ENCODE measurements at regions not wholly inside any gene's neighbourhood (a gene's known extent, or its start where the extent isn't known, plus 50 kb on each side); places are given as distances from the start of the nearest gene placed in this dataset.
"Not testable (repeated sequence)": the region's sequence is repeated elsewhere in the genome, so short reads cannot be mapped to it uniquely, and the experiment has no call there.

DNA sequence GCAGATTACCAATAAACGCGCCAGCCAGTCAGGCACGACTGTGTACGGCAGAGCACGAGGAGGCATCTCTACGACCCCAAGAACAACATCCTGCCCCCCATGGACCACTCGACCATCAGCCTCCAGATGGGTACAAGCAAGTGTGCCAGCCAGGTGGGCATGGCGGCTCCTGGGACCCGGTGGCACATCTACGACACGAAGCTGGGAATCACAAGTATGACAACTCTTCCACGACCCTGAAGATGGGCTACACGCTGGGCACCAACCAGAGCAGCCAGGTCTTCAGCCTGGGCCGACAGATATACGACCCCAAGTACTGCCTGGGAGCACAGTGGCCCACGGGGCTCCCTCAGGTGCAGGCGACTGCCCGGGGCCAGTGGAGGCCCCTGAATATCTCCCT is 217.6 kb downstream of the POTED start:
- no peak overlapping the region for H3K27ac ChIP-seq
- DNase-seq (no peak), ATAC-seq (no peak)
- H3K9me3 ChIP-seq: no peaks in the 10 kb centered on the region
- H3K36me3 ChIP-seq: no peaks in the 10 kb centered on the region
- no peak overlapping the region for H3K4me3 ChIP-seq
- TF ChIP-seq CTCF (IDR thresholded peaks at IDR 0.05): no peak
- no peaks in the 10 kb centered on the region for H3K27me3 ChIP-seq
- H3K4me1 ChIP-seq: no peaks in the 10 kb centered on the region
- intact Hi-C loops (cut with DNase I): no loop called here

GRCh38 chr21:13826511-13826910 is 216.9 kb downstream of the POTED start:
- DNase-seq; H3K4me1 ChIP-seq; H3K4me3 ChIP-seq; ATAC-seq; H3K27ac ChIP-seq; intact Hi-C loops (cut with DNase I); H3K9me3 ChIP-seq; H3K36me3 ChIP-seq; H3K27me3 ChIP-seq: not testable (repeated sequence)

GRCh38 chr21:13825218-13825778 is 215.7 kb downstream of the POTED start:
- DNase-seq; H3K4me3 ChIP-seq; H3K36me3 ChIP-seq; intact Hi-C loops (cut with DNase I); H3K27me3 ChIP-seq; ATAC-seq; H3K27ac ChIP-seq; H3K4me1 ChIP-seq; H3K9me3 ChIP-seq: not testable (repeated sequence)

- H3K9me3 ChIP-seq; H3K27ac ChIP-seq; H3K4me3 ChIP-seq; H3K27me3 ChIP-seq; DNase-seq; intact Hi-C loops (cut with DNase I); H3K36me3 ChIP-seq; ATAC-seq; H3K4me1 ChIP-seq: not testable (repeated sequence)
Observed at GRCh38 chr21:13820286-13820685, 210.7 kb downstream of the POTED start.

DNA sequence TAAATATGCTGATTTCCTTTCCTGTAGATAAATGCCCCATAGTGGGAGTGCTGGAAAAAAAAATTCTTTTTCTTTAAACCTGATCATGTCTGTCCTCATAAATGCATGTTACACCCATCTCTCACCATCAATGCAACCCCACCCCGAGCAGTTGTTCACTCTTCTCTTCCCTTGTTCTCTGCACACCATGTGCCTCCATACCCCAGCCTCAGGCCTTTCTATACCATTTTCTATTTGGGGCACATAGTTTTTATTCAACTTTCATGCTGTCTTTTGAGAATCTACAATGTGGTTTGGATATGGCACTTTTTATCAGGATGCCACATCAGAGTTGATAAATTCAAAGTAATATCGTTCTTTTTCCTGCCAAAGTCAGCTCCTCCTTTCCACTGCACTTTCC is 202.6 kb downstream of the POTED start:
- H3K27ac ChIP-seq; H3K4me1 ChIP-seq; DNase-seq; H3K36me3 ChIP-seq; ATAC-seq; intact Hi-C loops (cut with DNase I); H3K4me3 ChIP-seq; H3K27me3 ChIP-seq; H3K9me3 ChIP-seq: not testable (repeated sequence)

- not testable (repeated sequence) for H3K9me3 ChIP-seq, H3K4me3 ChIP-seq, ATAC-seq
Observed at GRCh38 chr21:13810559-13810958, 201.0 kb downstream of the POTED start.

DNA sequence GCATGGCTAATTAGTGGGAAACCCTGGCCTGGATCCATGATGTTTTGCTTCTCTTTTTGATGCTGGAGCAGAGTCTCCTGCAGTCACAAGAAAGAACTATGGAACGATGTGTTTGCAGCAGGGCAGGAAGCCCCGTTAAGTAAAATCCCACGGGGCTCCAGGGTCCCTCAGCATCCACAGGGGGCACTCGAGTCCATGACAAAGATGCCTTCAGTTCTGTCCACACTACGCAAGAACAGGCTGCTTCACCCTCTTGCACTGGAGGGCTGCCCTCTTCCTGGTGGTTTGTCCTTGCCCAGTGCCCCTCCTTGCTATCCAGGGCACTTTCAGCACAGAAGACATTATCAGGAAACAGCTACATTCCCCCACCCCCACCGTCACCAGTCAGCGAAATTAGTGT is 196.9 kb downstream of the POTED start:
- DNase-seq; H3K9me3 ChIP-seq; H3K27me3 ChIP-seq; H3K4me3 ChIP-seq; H3K36me3 ChIP-seq; intact Hi-C loops (cut with DNase I); H3K27ac ChIP-seq; H3K4me1 ChIP-seq: not testable (repeated sequence)
- peak; percentile 29 for ATAC-seq

More at GRCh38 chr21:13810559-13810958, 201.0 kb downstream of the POTED start:
- H3K36me3 ChIP-seq; intact Hi-C loops (cut with DNase I); H3K27ac ChIP-seq; DNase-seq; H3K27me3 ChIP-seq; H3K4me1 ChIP-seq: not testable (repeated sequence)

DNA sequence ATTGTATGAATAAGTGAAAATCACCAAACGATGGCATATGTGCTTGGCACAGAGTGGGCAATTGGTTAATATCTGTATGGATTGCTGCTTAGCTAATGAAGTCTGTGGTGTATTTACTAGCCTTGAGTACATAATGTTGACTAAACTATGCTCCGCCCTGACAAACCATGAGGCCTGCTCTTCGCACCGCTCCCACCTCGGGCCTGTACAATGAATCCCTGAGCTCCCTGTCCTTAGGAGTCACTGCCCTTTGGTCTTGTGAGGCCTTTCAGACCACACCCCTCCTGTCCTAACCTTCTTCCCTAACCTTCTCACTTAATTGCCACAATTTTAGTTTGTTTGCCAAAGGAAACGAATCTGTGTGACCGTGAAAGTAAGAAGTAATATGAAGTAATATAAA is 193.2 kb downstream of the POTED start:
- H3K36me3 ChIP-seq; H3K27ac ChIP-seq; H3K27me3 ChIP-seq; H3K4me1 ChIP-seq; H3K4me3 ChIP-seq; intact Hi-C loops (cut with DNase I); H3K9me3 ChIP-seq; ATAC-seq; DNase-seq: not testable (repeated sequence)
